SU-DHL-6 (cell line): ENCODE measurements at regions not wholly inside any gene's neighbourhood (a gene's known extent, or its start where the extent isn't known, plus 50 kb on each side); places are given as distances from the start of the nearest gene placed in this dataset.
"Not testable (repeated sequence)": the region's sequence is repeated elsewhere in the genome, so short reads cannot be mapped to it uniquely, and the experiment has no call there.

Experiments
- EZH2phosphoT487 ChIP-seq: fragments of 200-600 bp; sonication (generic), shearing (Covaris generic); conservative IDR thresholded peaks from 2 replicates; pipeline ENCODE4 v1.6.1; 2018; ENCODE audit warnings: mild to moderate bottlenecking, antibody characterized with exemption, low read length, moderate library complexity, mixed read lengths
- TF ChIP-seq, protein P1 (sequence below): fragments of 200-600 bp; sonication (generic); IDR thresholded peaks from one replicate; pipeline ENCODE4 v1.5.1; 2017; ENCODE audit warnings: antibody characterized with exemption, mild to moderate bottlenecking, low read length, moderate library complexity; ENCODE audit not compliant: insufficient read depth, poor library complexity, severe bottlenecking

DNA sequence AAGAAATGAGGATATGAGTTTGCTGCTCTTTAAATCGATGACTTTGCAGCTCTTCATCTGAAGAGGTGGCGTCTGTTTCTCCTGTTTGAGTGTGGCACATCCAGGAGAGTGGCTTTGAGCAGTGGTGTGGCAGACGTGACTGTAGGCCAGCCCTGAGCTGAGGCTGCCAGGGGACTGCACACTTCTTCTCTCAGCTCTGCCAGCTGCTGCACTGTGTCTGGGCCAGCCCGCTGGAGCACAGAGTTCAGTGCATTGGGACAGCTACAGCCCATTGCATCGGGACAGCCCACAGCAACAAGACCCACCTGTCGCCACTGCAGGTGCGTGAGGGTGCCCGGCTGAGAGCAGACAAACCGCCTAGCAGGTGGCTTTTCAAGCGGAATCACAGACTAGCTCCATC is 3995.2 kb upstream of the TPTE start:
- TF ChIP-seq, protein P1, sequence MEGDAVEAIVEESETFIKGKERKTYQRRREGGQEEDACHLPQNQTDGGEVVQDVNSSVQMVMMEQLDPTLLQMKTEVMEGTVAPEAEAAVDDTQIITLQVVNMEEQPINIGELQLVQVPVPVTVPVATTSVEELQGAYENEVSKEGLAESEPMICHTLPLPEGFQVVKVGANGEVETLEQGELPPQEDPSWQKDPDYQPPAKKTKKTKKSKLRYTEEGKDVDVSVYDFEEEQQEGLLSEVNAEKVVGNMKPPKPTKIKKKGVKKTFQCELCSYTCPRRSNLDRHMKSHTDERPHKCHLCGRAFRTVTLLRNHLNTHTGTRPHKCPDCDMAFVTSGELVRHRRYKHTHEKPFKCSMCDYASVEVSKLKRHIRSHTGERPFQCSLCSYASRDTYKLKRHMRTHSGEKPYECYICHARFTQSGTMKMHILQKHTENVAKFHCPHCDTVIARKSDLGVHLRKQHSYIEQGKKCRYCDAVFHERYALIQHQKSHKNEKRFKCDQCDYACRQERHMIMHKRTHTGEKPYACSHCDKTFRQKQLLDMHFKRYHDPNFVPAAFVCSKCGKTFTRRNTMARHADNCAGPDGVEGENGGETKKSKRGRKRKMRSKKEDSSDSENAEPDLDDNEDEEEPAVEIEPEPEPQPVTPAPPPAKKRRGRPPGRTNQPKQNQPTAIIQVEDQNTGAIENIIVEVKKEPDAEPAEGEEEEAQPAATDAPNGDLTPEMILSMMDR: not testable (repeated sequence)
- not testable (repeated sequence) for TF ChIP-seq EZH2phosphoT487
